GM12873 (cell line): ENCODE measurements at regions not wholly inside any gene's neighbourhood (a gene's known extent, or its start where the extent isn't known, plus 50 kb on each side); places are given as distances from the start of the nearest gene placed in this dataset.

Experiments used
- CTCF ChIP-seq: IDR thresholded peaks from 2 replicates; pipeline ENCODE4 v1.5.1; 2012; ENCODE audit warnings: low read depth, mild to moderate bottlenecking, moderate library complexity, low read length, control low read depth; ENCODE audit not compliant: insufficient read depth; ENCODE audit errors: missing control alignments

- TF ChIP-seq CTCF = no peak
Measured at GRCh38 chr15:92224843-92225242, 168.8 kb upstream of the ST8SIA2 start.

GRCh38 chr15:92226020-92226612, 167.6 kb upstream of the ST8SIA2 start:
- peak; percentile 61 for TF ChIP-seq CTCF

GRCh38 chr15:92228830-92229229, 164.9 kb upstream of the ST8SIA2 start:
- TF ChIP-seq CTCF = no peak

- no peak for TF ChIP-seq CTCF
Measured at GRCh38 chr15:92231461-92231860, 162.2 kb upstream of the ST8SIA2 start.

GRCh38 chr15:92232317-92232716, 161.4 kb upstream of the ST8SIA2 start:
- no peak for TF ChIP-seq CTCF

- no peak for TF ChIP-seq CTCF
Measured at GRCh38 chr15:92232876-92233275, 160.8 kb upstream of the ST8SIA2 start.

GRCh38 chr15:92243227-92243626, 150.5 kb upstream of the ST8SIA2 start:
- no peak for TF ChIP-seq CTCF

- peak; percentile 25 for TF ChIP-seq CTCF
Measured at GRCh38 chr15:92244703-92245102, 149.0 kb upstream of the ST8SIA2 start.
